NCI-H748 treated with DMSO at 0.1 percent for 48 hours (cell line): ENCODE measurements at regions not wholly inside any gene's neighbourhood (a gene's known extent, or its start where the extent isn't known, plus 50 kb on each side); places are given as distances from the start of the nearest gene placed in this dataset.

Experiments
- DNase-seq: peaks from one replicate; lab custom pipeline; 2025; lab: John Stamatoyannopoulos, UW

DNA sequence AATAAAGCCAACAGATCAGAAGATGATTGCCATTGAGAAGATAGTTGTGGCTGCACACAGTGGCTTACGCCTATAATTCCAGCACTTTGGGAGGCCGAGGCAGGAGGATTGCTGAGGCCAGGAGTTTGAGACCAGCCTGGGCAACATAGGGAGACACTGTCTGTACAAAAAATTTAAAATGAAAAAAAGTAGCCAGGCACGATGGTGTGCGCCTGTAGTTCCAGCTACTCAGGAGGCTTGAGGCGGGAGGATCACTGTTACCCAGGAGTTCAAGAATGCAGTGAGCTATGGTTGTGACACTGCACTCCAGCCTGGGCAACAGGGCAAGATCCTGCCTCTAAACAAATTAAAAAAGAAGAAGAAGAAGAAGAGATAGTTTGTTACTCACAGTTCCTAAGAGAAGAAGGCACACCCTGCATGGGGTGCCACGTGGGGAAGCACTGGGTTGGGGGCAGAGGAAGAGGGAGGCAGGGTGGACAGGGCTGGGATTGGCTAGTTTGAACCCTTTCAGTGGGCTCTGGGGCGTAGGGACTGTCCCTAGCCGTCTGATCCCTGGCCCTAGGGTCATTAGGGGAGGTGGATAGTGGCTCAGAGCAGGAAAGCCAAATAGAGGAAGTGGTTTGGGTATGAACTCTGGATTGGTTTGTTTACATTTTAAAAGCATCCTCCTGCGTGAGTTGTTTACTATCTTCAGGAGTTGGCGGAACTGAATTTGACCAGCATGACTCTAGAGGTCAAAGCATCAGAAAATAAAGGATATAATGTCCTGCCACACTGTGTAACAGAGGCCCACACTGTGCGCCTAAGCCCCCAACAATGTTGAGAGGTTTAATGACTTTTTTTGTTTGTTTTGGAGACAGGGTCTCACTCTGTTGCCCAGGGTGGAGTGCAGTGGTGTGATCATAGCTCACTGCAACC, 60.5 kb upstream of the MEDAG start:
- no peak for DNase-seq

DNA sequence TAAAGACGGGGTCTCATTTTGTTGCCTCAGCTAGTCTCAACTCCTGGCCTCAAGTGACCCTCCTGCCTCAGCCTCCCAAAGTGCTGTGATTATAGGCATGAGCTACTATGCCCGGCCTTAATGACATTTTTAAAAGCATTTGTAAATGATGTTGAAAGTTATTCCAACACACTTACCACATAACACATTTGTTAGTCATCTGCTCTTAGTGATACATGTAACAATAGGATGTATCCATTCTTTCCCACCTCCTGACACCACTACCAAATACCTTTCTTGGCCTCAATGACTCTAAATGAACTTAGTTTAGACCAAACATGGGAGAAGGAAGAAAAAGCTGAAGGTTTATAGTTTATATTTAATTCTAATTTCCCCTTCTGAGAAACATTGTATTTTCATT, 59.8 kb upstream of the MEDAG start:
- DNase-seq: no peak

DNA sequence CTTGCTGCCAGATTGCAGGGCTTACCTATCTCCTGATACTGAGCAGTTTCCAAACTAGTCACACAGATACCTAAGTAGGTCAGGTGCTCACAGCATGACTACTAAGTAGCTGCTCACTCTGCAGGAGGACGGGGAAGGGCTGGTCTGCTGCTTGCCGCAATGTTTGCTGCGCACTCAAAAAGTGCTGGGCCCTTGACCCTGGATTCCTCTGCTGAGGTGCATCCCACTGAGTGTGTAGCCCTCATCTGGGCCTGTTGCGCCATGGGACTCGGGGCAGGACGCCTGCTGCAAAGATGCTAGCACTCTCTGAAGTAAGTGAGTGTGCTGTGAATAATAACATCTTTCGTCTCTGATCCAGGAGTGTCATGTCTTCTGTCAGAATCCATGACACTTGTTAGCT, 59.2 kb upstream of the MEDAG start:
- DNase-seq: no peak

DNA sequence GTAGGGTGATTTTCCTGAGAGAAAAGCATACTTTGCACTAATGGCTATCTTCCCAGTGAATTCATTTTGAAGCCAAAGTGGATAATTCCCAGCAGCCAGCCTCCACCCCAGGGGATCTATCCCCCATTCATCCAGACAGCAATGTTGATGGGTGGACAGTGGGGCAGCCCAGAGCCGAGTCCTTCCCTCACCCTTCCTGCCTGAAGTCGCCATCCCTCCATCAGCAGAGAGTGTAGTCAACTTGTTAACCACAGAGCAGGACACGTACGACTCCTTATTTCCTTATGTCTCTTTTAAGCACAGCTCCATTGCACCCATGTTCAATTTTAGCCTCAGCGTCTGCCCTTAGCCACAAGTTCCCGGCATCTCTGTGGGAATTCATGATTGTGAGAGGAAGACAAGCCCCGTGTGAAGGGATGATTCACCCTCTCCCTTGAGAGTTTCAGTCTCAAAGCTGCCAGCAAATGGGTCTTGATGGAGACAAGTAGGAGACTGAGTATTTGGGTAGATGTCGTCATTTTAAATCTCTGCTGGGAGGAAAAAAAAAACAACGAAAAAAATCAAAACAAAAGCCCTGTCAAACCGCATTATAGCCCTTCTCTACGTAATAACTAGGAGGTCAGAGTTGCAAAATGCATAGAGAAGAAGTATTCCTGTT, 58.3 kb upstream of the MEDAG start:
- no peak for DNase-seq

DNA sequence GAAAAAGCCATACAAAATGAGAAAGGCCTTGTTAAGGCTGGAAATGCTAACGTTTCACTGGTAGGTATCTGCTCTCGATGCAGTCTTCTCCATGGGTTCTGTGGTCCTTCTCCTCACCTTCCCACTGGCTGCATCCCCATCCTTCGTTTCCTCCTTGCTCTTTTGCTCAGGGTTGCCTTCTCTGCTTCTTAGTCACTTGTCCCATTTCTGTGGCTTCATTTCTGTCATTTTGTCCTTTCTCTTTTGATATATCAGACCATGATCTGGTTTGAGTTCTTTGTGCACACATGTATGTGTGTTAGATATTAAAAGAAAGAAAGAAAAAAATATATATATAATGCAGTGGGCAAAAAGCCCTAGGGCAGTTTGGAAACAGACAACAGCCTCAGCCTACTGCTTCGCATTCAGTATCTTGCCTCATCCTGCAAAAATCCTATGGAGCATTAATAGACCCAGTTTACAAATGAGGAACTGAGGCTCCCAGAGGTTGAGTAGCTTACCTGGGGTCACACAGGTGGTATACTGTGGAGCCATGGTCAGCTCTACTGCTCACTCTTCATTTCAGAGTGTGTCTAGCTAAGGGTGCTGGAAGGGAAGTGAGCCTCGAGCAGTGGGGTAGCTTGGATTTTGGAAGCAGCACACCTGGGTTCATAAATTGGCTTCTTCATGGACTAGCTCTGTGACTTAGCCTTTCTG, 57.6 kb upstream of the MEDAG start:
- DNase-seq: no peak

DNA sequence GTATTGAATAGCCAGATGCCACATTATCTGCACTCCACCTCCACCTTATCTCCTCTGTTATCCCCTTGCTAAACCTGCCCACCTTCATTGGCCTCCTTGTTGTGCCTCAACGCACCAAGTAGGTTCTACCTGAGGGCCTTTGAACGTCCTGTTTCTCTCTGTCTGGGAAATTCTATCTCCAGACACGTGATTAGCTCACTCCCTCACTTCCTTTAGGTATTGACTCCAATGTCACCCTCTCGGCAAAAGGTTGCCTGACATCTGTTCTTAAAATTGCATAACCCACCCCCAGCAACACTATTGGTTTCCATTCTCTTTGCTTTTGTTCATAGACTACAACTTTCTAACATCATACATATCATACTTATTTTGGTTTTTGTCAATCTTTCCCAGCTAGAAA, 56.5 kb upstream of the MEDAG start:
- no peak for DNase-seq

DNA sequence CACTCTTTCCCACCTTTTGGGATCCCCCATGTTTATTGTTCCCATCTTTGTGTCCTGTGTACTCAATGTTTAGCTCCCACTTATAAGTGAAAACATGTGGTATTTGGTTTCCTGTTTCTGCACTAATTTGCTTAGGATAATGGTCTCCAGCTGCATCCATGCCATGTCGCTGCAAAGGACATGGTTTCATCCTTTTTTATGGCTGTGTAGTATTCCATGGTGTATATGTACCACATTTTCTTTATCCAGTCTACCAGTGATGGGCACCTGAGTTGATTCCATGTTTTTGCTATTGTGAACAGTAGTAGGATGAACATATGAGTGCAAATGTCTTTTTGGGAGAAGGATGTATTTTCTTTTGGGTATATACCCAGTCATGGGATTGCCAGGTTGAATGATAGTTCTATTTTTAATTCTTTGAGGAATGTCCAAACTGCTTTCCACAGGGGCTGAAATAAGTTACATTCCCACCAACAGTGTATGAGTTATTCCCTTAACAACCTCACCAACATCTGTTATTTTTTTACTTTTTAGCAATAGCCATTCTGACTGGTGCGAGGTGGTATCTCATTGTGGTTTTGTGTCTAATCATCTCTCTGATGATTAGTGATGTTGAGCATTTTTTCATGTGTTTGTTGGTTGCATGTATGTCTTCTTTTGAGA, 55.7 kb upstream of the MEDAG start:
- DNase-seq: no peak

DNA sequence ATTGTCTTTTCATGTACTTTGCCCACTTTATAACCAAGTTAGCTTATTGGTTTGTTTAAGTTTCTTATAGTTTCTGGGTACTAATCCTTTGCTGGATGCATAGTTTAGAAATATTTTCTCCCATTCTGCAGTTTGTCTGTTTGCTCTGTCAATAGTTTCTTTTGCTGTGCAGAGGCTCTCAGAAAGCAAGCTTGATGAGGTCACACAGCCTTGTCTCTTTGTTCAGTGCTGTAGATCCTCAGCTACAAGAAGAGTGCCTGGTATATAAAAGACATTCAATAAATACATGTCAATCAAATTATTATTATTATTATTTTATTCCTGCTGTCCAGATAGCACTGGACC, 55.2 kb upstream of the MEDAG start:
- no peak for DNase-seq

DNA sequence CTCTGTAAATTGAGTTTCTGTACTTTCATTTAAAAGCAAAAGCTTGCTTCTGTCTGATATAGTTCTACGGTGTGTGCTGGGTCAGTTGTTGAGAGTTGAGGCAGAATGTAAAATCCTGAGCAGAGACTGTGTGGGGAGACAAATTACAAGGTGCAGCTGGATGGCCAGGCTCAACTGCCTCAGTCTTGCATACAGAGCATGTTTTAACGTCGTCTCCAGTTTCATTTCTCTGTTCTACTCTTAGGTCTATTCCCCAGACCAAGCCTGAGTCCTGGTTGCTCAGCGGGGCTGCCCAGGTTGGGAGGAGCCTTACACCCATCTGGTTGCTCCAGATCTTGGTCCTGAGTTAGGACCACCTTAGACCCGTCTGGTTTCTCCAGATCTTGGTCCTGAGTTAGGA, 54.4 kb upstream of the MEDAG start:
- no peak for DNase-seq

DNA sequence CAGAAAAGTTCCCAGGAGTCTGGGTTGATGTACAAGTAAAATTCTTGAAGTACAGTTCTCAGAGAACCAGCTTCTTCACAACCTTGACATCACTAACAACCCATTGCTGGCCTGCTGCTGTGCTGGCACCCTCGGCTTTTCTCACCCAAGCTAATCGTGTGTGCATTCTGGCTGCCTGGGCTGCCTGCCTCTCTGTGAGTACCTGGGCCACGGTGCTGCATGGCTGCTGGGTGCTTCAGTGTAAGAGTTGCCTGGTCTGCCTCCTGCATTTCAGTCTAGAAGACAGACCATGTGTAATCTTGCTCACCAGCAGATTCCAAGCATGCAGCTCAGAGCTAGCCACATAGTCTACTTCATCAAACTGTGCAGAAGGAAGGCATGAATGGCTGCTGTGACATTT, 50.5 kb upstream of the MEDAG start:
- no peak for DNase-seq

DNA sequence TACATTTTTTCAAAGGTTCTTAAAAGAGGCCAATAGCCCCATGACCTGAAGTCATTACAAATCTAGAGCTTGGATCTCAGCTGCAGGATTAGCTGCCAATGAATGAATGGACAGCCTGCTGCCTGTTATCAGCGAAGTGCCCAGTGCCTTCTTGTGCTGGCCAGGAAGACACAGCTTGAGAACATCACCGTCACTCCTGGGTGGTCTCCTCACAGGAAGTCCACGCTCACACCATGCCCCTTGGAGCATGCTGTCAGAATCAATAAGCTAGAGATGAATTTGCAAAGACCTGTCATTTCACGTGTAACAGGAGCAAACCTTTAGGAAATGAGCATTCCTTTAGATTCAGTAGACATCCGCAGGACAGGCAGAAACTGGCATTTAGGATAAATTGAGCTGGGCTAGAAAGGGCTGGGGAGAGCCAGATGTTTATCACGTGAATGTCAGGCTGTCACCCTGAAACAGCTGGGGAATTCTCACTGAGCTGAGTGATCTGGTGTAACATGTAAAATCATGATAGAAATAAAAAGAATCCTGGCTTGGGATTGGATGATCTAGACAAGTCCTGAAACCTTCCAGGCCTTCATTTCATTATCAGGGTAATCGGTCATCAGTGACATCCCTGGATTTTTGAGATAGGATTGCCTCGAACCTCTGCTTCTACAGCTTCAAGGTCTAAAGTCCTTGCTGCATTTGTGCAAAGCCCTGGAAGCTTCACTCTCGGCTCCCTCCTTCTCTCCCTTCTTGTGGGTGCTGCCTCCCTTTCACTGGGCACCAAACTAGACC, 49.9 kb upstream of the MEDAG start:
- no peak for DNase-seq
